Erythroblast (primary cell): ENCODE measurements at regions not wholly inside any gene's neighbourhood (a gene's known extent, or its start where the extent isn't known, plus 50 kb on each side); places are given as distances from the start of the nearest gene placed in this dataset.

ENCODE experiments used
- DNase-seq, 2 experiments: peaks; one replicate each; lab custom pipeline; 2025; lab: John Stamatoyannopoulos, UW
- GATA1 ChIP-seq: IDR thresholded peaks from 2 replicates; pipeline ENCODE4 v1.6.1; 2011; ENCODE audit warnings: low read depth, mild to moderate bottlenecking, control low read depth, low read length, moderate library complexity
- POLR2A ChIP-seq: IDR thresholded peaks from 2 replicates; pipeline ENCODE4 v1.6.1; 2011; ENCODE audit warnings: mild to moderate bottlenecking, low read length

- DNase-seq = no peak
- no peak for TF ChIP-seq GATA1
- no peak for TF ChIP-seq POLR2A
Observed at GRCh38 chr14:106200541-106201315, 674.3 kb downstream of the TMEM121 start.

GRCh38 chr14:106201376-106201775, 675.0 kb downstream of the TMEM121 start:
- no peak for DNase-seq
- TF ChIP-seq GATA1 (no peak), POLR2A (no peak)

DNA sequence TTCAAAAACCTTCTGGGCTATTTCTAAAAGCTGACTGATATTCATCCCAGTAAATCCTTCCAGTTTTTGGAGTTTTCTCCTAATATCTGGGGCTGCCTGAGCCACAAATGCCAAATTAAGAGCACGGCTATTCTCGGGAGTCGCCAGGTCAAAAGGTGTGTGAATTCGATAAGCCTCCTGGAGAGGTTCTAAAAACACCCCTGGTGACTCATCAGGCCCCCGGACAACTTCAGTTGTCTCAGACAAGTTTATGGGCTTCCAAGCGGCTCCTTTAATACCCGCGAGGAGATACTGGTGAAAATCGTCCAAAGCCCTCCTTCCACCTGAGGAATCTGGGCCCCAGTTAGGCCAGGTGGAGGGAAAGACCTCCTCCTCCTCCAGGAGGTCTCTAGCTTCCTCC, 677.1 kb downstream of the TMEM121 start:
- TF ChIP-seq GATA1 = no peak
- no peak for TF ChIP-seq POLR2A
- no peak for DNase-seq

DNA sequence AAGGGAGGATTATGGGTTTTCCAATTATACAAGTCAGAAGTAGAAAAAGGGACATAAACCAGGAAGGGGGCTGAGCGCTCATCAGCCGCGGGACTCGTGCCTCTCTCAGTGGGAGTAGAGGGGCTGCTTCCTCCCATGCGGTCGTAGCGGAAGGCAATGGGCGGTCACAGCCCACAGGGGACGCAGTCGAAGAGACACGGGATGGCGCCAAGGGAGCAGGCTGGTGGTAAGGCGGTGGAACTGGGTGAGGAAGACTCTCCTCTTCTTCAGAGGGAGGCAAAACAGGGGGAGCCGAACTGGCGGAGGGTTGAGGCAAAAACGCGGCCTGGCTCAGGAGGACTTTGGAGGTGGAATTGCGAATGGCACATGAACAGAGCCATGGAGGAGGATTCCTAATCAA, 677.7 kb downstream of the TMEM121 start:
- no peak for DNase-seq
- TF ChIP-seq POLR2A (no peak), GATA1 (no peak)

- no peak for DNase-seq
- TF ChIP-seq POLR2A = no peak
- no peak for TF ChIP-seq GATA1
Observed at GRCh38 chr14:106207316-106207715, 680.9 kb downstream of the TMEM121 start.

- TF ChIP-seq POLR2A = no peak
- TF ChIP-seq GATA1 = no peak
- DNase-seq = no peak
Observed at GRCh38 chr14:106208794-106209193, 682.4 kb downstream of the TMEM121 start.

DNA sequence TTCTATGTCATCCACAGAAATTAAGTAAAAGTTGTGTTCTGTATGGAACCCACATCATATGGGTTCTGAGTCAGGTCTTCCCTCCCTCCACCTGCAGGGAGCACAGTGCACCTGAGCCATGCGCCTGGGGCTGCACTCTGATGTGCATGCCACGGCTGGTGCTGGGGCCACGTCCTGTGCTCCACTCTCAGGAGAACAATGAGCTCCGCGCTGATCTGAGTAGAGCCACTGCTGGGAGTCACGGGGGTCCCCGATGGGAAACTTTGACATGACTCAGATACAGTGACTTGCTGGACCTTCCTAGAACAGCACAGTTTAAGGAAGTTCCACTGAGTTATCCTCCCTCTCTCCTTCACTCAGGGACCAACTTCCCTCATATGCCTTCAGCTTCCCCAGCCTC, 683.4 kb downstream of the TMEM121 start:
- no peak for TF ChIP-seq GATA1
- no peak for TF ChIP-seq POLR2A
- DNase-seq = no peak

GRCh38 chr14:106210650-106211049, 684.3 kb downstream of the TMEM121 start:
- DNase-seq = no peak
- TF ChIP-seq GATA1 (no peak), POLR2A (no peak)

GRCh38 chr14:106211334-106211900, 685.0 kb downstream of the TMEM121 start:
- no peak for DNase-seq
- TF ChIP-seq GATA1 (no peak), POLR2A (no peak)

GRCh38 chr14:106215229-106215628, 688.8 kb downstream of the TMEM121 start:
- TF ChIP-seq GATA1 (no peak), POLR2A (no peak)
- DNase-seq = no peak

- TF ChIP-seq GATA1 = no peak
- no peak for TF ChIP-seq POLR2A
- no peak for DNase-seq
Observed at GRCh38 chr14:106216679-106217078, 690.3 kb downstream of the TMEM121 start.

DNA sequence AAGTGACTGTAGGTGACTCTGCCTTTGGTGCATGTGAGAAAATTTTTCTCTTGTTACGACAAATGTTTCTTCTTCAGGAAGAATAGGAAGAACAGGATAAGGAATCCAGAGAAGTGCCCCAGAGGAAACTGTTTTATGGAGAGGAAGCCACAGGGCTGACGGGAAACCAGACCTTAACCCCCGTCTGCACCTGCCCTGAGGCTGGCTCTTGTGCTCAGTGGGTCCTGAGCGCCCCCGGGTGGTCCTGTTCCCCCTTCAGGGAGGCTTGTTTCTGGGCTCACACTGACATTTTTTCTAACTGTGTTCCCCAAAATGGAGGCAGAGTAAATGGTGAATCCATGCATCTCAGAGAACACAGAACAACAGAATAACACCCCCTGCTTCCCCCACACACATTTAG, 691.8 kb downstream of the TMEM121 start:
- DNase-seq = no peak

DNA sequence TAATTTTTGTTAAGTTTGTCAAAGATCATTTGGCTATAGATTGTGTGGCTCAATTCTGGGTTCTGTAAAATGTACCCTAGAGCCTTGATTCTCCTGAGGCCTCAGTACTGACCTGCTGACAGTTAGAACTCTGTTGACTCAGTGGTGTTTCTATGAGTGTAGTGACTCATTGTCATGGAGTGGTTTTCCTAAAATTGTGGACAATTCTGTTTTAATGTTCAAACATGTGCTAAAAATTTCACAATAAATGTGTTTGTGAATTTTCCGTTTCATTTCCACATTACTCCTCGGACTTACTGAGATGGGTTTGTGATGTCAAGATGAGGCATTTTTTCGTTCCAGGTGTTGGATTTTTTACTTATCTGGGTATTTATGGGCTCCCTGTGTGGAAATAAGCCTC, 695.9 kb downstream of the TMEM121 start:
- no peak for DNase-seq
- no peak for TF ChIP-seq POLR2A
- TF ChIP-seq GATA1 = no peak

More for the DNA sequence above, 691.8 kb downstream of the TMEM121 start:
- no peak for TF ChIP-seq GATA1
- no peak for TF ChIP-seq POLR2A

GRCh38 chr14:106222731-106223130, 696.3 kb downstream of the TMEM121 start:
- no peak for TF ChIP-seq GATA1
- TF ChIP-seq POLR2A = no peak
- no peak for DNase-seq

- TF ChIP-seq GATA1 (no peak), POLR2A (no peak)
- no peak for DNase-seq
Observed at GRCh38 chr14:106227793-106228192, 701.4 kb downstream of the TMEM121 start.
